GM10248 (cell line): ENCODE measurements at regions not wholly inside any gene's neighbourhood (a gene's known extent, or its start where the extent isn't known, plus 50 kb on each side); places are given as distances from the start of the nearest gene placed in this dataset.
"Not testable (repeated sequence)": the region's sequence is repeated elsewhere in the genome, so short reads cannot be mapped to it uniquely, and the experiment has no call there.

ENCODE experiments used
- CTCF ChIA-PET: fragments of 300-600 bp; sonication (Branson Sonifier 250); formaldehyde crosslinking; extraction: SDS; loops from one replicate; lab custom pipeline; 2021; ENCODE audit warnings: antibody characterized with exemption; lab: Yijun Ruan, JAX
- POLR2A ChIA-PET: fragments of 350-650 bp; sonication (Branson Sonifier 250); formaldehyde crosslinking; extraction: SDS; loops from one replicate; lab custom pipeline; 2020; ENCODE audit warnings: antibody characterized with exemption; lab: Yijun Ruan, JAX
- DNase-seq: peaks from one replicate; pipeline ENCODE4 v3.0.0; 2012; ENCODE audit errors: extremely low spot score
- CTCF ChIP-seq: IDR thresholded peaks from 2 replicates; pipeline ENCODE4 v1.5.1; 2012; ENCODE audit warnings: mild to moderate bottlenecking, low read depth; ENCODE audit errors: extremely low read depth, missing control alignments, control extremely low read depth

- ChIA-PET POLR2A (no interaction called here), CTCF (interaction anchor here (1.2 to 2.0 kb wide), 2 partner anchors 14 to 16 kb away, joined by 3 to 5 read pairs; no protein-coding TSS in a partner anchor)
- no peak for TF ChIP-seq CTCF
- no peak for DNase-seq
These were observed 449.0 kb upstream of the RGS18 start for GRCh38 chr1:191709215-191709614.

GRCh38 chr1:191711961-191712360 lies 446.3 kb upstream of the RGS18 start:
- ChIA-PET POLR2A (no interaction called here), CTCF (interaction anchor here (2.0 kb wide), 1 partner anchor 11 kb away, joined by 6 read pairs; no protein-coding TSS in a partner anchor)
- no peak for DNase-seq
- TF ChIP-seq CTCF: no peak

- ChIA-PET CTCF (no interaction called here), POLR2A (no interaction called here)
- DNase-seq: no peak
- TF ChIP-seq CTCF: no peak
These were observed 443.4 kb upstream of the RGS18 start for GRCh38 chr1:191714845-191715244.

- TF ChIP-seq CTCF: no peak
- CTCF ChIA-PET: no interaction called here
- DNase-seq: no peak
- POLR2A ChIA-PET: no interaction called here
These were observed 428.5 kb upstream of the RGS18 start for GRCh38 chr1:191729742-191730141.

- CTCF ChIA-PET, POLR2A ChIA-PET, DNase-seq: not testable (repeated sequence)
These were observed 426.5 kb upstream of the RGS18 start for GRCh38 chr1:191731608-191732302.

- POLR2A ChIA-PET: no interaction called here
- CTCF ChIA-PET: interaction anchor here (1.4 kb wide), 1 partner anchor 12 kb away, joined by 3 read pairs; no protein-coding TSS in a partner anchor
- no peak for TF ChIP-seq CTCF
- DNase-seq: no peak
These were observed 423.9 kb upstream of the RGS18 start for GRCh38 chr1:191734321-191734720.

GRCh38 chr1:191739544-191739943 lies 418.7 kb upstream of the RGS18 start:
- ChIA-PET CTCF (interaction anchor here (1.0 kb wide), 1 partner anchor 15 kb away, joined by 3 read pairs; no protein-coding TSS in a partner anchor), POLR2A (no interaction called here)
- no peak for DNase-seq
- TF ChIP-seq CTCF: no peak
